ENCODE measurements at regions not wholly inside any gene's neighbourhood (a gene's known extent, or its start where the extent isn't known, plus 50 kb on each side); places are given as distances from the start of the nearest gene placed in this dataset.

- H3K36me3 Mint-ChIP-seq (ENCODE audit: low read depth): no peaks in the 10 kb centered on the region
- peaks cover 17% of the 10 kb centered on the region for H3K27me3 Mint-ChIP-seq (ENCODE audit: low read depth)
- peaks cover 5% of the 10 kb centered on the region for H3K9me3 Mint-ChIP-seq
- TF ChIP-seq, protein P1, sequence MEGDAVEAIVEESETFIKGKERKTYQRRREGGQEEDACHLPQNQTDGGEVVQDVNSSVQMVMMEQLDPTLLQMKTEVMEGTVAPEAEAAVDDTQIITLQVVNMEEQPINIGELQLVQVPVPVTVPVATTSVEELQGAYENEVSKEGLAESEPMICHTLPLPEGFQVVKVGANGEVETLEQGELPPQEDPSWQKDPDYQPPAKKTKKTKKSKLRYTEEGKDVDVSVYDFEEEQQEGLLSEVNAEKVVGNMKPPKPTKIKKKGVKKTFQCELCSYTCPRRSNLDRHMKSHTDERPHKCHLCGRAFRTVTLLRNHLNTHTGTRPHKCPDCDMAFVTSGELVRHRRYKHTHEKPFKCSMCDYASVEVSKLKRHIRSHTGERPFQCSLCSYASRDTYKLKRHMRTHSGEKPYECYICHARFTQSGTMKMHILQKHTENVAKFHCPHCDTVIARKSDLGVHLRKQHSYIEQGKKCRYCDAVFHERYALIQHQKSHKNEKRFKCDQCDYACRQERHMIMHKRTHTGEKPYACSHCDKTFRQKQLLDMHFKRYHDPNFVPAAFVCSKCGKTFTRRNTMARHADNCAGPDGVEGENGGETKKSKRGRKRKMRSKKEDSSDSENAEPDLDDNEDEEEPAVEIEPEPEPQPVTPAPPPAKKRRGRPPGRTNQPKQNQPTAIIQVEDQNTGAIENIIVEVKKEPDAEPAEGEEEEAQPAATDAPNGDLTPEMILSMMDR (IDR thresholded peaks at IDR 0.05; ENCODE audit: unreplicated experiment in 3 of 3): no peak
- no peak overlapping the region for H3K27ac Mint-ChIP-seq
- no peak overlapping the region for H3K4me3 Mint-ChIP-seq
- H3K4me1 Mint-ChIP-seq: peaks cover 20% of the 10 kb centered on the region
Measured at GRCh38 chr7:45975367-45975766, 54.3 kb upstream of the IGFBP3 start.

DNA sequence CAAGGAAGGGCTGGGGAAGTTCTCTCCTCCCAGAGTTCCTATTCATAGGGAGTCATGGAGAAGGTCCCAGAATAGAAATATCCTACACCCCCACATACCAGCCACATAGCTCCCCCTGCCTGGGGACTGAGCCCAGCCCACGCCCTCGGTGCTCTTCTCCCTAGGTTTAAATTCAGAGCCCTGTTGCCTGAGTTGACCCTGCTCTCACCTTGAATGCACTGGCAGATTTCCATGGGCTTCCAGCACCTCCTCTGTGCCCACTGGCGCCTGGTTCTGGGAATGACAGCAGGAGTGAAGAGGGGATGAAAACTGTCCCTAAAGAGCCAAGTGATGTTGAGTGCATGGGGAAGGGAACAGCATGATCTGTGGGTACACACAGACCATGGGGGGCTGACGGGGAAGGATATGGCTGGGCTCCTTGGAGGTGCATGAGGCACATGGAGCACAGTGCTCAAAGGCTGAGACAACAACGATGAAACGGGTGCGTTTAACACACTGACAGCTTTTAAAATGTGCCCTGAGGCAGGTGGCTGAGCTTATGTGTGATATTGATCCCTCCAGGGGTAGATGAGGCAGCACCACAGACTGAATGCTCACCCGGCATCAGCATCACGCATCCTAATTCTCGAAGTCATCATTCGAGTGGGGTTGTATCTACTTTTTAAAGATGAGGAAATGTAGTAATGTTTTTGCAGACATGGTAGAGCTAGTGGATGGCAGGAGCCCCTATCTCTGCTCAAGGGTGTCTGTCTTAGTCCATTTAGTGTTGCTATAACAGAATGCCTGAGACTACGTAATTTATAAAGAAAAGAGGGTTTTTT is 53.7 kb upstream of the IGFBP3 start:
- Mint-ChIP-seq H3K36me3 (ENCODE audit: low read depth) (no peaks in the 10 kb centered on the region), H3K4me1 (peaks cover 20% of the 10 kb centered on the region), H3K27ac (no peak overlapping the region), H3K9me3 (peaks cover 5% of the 10 kb centered on the region), H3K4me3 (no peak overlapping the region), H3K27me3 (ENCODE audit: low read depth) (peaks cover 17% of the 10 kb centered on the region)
- TF ChIP-seq, protein P1 (IDR thresholded peaks at IDR 0.05; ENCODE audit: unreplicated experiment in 3 of 3): no peak

DNA sequence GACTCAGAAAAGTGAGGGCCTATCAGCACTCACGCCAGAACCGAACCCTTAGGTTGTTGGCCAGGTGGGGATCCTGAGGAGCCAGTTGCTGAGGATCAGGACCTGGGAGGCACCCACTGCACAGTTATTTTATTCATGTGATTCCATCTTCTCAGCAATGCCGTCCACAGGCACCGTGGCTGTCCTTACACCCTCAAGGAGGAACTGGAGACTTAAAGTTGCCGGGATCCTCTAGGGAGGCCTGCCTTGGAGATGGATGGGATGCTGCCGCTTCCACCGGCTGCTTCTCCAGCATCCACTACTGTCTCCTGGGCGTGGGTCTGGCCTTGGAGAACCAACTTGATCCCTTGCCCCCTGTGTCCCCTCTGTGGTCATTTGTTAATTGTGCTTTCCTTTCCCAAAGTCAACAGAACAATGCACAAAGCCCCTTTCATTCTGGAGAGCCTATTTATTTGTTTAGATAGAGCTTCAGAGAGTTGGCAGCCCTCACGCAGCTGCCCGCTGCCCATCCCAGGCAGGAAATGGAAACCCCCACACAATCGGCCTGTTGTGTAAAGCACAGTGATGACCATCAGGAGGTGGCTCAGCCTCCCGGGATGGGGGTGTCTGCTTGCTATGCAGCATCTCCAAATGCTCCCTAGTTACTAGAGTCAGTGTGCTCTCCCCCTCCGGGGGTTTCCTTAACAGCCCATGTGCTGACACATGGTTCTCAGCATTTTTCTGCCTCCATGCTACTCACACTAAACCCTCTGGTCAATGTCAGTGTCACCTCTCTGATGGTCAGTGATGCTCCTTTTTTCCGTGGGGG is 52.9 kb upstream of the IGFBP3 start:
- Mint-ChIP-seq H3K9me3 (peaks cover 5% of the 10 kb centered on the region), H3K4me1 (peaks cover 20% of the 10 kb centered on the region), H3K4me3 (no peak overlapping the region), H3K36me3 (ENCODE audit: low read depth) (no peaks in the 10 kb centered on the region), H3K27ac (no peak overlapping the region), H3K27me3 (ENCODE audit: low read depth) (peaks cover 13% of the 10 kb centered on the region)
- TF ChIP-seq, protein P1 (IDR thresholded peaks at IDR 0.05; ENCODE audit: unreplicated experiment in 3 of 3): no peak

- no peak overlapping the region for H3K4me3 Mint-ChIP-seq
- peaks cover 16% of the 10 kb centered on the region for H3K27me3 Mint-ChIP-seq (ENCODE audit: low read depth)
Measured at GRCh38 chr7:45972629-45973312, 51.7 kb upstream of the IGFBP3 start.

GRCh38 chr7:45971661-45972175 is 50.6 kb upstream of the IGFBP3 start:
- peaks cover 11% of the 10 kb centered on the region for H3K4me1 Mint-ChIP-seq
- H3K27ac Mint-ChIP-seq: no peak overlapping the region
- H3K27me3 Mint-ChIP-seq (ENCODE audit: low read depth): peaks cover 16% of the 10 kb centered on the region
- H3K9me3 Mint-ChIP-seq: peaks cover 5% of the 10 kb centered on the region
- no peaks in the 10 kb centered on the region for H3K36me3 Mint-ChIP-seq (ENCODE audit: low read depth)
- TF ChIP-seq, protein P1 (IDR thresholded peaks at IDR 0.05; ENCODE audit: unreplicated experiment in 3 of 3): no peak
- no peak overlapping the region for H3K4me3 Mint-ChIP-seq

More at GRCh38 chr7:45972629-45973312, 51.7 kb upstream of the IGFBP3 start:
- Mint-ChIP-seq H3K9me3 (peaks cover 5% of the 10 kb centered on the region), H3K27ac (no peak overlapping the region), H3K36me3 (ENCODE audit: low read depth) (no peaks in the 10 kb centered on the region), H3K4me1 (peaks cover 11% of the 10 kb centered on the region)
- TF ChIP-seq, protein P1 (IDR thresholded peaks at IDR 0.05; ENCODE audit: unreplicated experiment in 3 of 3): no peak

Measured in nephron (organoid).